Fibroblast of skin of abdomen (primary cell): ENCODE measurements at regions not wholly inside any gene's neighbourhood (a gene's known extent, or its start where the extent isn't known, plus 50 kb on each side); places are given as distances from the start of the nearest gene placed in this dataset.

Source experiments
- DNase-seq: peaks from one replicate; pipeline ENCODE4 v3.0.0-alpha.2; 2013

DNA sequence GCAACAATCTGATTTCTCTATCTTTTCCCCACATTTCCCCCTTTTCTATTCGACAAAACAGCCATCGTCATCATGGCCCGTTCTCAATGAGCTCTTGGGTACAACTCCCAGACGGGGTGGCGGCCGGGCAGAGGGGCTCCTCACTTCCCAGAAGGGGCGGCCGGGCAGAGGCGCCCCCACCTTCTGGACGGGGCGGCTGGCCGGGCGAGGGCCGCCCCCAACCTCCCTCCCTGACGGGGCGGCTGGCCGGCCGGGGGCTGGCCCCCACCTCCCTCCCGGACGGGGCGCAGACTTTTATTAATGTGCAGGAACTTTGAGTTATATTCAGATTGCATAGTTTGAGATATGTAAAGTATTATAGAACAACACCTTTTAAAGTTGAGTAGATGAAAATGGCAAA is 64.4 kb upstream of the HPGD start:
- no peak for DNase-seq

DNA sequence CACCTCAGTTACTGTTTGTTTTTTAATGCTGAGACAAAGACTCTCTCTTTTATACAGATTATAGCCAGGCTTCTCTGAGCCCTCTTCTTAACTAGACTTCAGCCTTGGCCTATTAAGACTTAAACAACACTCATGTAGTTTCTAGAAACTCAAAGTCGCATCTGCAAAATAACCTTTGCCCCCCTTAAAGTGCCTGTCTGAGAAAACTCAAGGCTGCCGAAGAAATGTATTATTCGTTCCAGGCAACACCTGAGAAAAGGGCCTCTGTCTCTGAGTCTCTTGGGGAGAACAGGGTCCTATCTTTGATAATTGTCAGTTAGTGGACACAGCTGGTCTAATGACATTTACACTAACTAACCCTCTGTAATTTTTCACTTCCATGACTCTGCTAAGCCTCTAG is 60.8 kb upstream of the HPGD start:
- no peak for DNase-seq

DNA sequence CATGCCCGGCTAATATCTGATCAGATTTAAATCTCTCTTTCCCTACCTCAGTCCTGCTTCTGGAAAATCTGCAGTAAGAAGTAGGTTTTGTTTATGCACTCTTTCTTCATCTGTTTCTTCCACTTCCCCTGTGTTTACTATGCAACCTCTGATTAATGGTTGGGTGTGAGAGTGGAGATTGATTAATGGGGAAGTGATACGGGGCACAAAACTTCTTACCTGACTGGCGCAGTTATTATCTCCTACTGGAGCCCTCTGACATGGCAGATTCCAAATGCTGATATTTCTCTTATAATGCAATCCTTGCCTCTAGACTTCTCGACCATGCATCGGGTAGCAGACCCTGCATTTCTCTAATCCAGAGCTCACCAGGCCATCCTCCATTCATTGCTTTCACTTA is 60.2 kb upstream of the HPGD start:
- DNase-seq = no peak

GRCh38 chr4:174581901-174582300 is 59.6 kb upstream of the HPGD start:
- DNase-seq = no peak

- DNase-seq = no peak
These were observed 58.3 kb upstream of the HPGD start for GRCh38 chr4:174580597-174580996.

- no peak for DNase-seq
These were observed 57.1 kb upstream of the HPGD start for GRCh38 chr4:174579421-174579820.

DNA sequence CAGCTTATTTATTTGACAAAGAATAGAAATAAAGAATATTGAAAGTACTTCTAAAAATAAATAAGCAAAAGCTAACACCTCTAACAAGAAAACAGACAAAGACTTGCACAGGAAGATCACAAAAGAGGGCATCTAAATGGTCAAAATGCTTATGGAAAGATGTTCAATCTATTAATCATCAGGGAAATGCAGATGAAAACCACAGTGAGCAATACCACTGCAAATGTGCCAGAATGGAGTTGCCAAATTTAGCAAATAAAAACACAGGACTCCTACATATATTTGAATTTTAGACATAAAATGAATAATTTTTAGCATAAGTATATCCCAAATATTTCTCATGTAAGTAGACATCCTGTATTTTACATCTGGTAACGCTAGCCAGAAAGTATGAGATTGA is 56.1 kb upstream of the HPGD start:
- DNase-seq = peak; percentile 27

GRCh38 chr4:174575436-174575835 is 53.1 kb upstream of the HPGD start:
- DNase-seq = no peak
